Mammary epithelial cell (primary cell): ENCODE measurements at regions not wholly inside any gene's neighbourhood (a gene's known extent, or its start where the extent isn't known, plus 50 kb on each side); places are given as distances from the start of the nearest gene placed in this dataset.

Source experiments
- CTCF ChIP-seq, 2 donors: IDR thresholded peaks in 1 of 2; conservative IDR thresholded peaks in 1 of 2; 2 replicates each; pipeline ENCODE4 v1.5.1; 2011 to 2012; ENCODE audit warnings: inconsistent platforms in 2 of 2, low read length in 2 of 2, mild to moderate bottlenecking in 2 of 2, control low read depth in 1 of 2, low read depth in 1 of 2; ENCODE audit not compliant: insufficient read depth in 1 of 2; ENCODE audit errors: extremely low read depth in 1 of 2
- EZH2 ChIP-seq: IDR thresholded peaks from 2 replicates; pipeline ENCODE4 v1.6.1; 2012; ENCODE audit warnings: low read length, inconsistent platforms, borderline replicate concordance

DNA sequence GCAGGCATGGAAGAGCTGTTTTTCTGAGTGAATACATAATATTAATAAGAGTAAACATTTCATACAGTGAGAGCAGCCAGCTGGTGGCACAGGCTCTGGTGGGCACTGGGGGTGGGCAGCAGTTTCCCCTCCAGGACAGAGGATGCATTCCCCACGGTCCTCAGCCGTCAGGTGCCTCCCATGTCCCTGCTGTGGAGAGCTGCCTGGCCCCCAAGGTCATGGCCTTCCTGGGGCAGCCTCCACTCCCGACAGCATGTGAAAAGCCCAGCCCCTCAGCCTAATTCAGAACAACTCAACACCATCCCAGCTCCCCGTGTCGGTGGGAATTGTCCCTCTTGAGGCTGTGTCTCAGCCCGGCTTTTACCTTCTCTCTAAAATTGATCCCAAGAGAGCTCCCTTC, 147.4 kb downstream of the GALR1 start:
- TF ChIP-seq EZH2: no peak
- no peak for TF ChIP-seq CTCF (conservative IDR thresholded peaks at IDR 0.05 in 1 of 2, IDR thresholded peaks at IDR 0.05 in 1 of 2; ENCODE audit: extremely low read depth in 1 of 2, insufficient read depth in 1 of 2, low read depth in 1 of 2, low read length in 2 of 2)
